HEK293T (cell line): ENCODE measurements at regions not wholly inside any gene's neighbourhood (a gene's known extent, or its start where the extent isn't known, plus 50 kb on each side); places are given as distances from the start of the nearest gene placed in this dataset.

Experiments
- FOXK2 ChIP-seq: fragments of 450-650 bp; IDR thresholded peaks from 2 replicates; pipeline ENCODE4 v1.6.1; 2016; ENCODE audit warnings: mild to moderate bottlenecking
- LEF1 ChIP-seq: fragments of 450-650 bp; IDR thresholded peaks from 2 replicates; pipeline ENCODE4 v1.6.1; 2017; ENCODE audit warnings: mild to moderate bottlenecking, borderline replicate concordance

GRCh38 chr6:74103417-74103816 lies 407.4 kb downstream of the CD109 start:
- no peak for TF ChIP-seq LEF1
- no peak for TF ChIP-seq FOXK2
